Fibroblast of upper back skin (primary cell): ENCODE measurements at regions not wholly inside any gene's neighbourhood (a gene's known extent, or its start where the extent isn't known, plus 50 kb on each side); places are given as distances from the start of the nearest gene placed in this dataset.
"Not testable (repeated sequence)": the region's sequence is repeated elsewhere in the genome, so short reads cannot be mapped to it uniquely, and the experiment has no call there.

Experiments used
- DNase-seq: peaks from one replicate; pipeline ENCODE4 v3.0.0-alpha.2; 2013

DNA sequence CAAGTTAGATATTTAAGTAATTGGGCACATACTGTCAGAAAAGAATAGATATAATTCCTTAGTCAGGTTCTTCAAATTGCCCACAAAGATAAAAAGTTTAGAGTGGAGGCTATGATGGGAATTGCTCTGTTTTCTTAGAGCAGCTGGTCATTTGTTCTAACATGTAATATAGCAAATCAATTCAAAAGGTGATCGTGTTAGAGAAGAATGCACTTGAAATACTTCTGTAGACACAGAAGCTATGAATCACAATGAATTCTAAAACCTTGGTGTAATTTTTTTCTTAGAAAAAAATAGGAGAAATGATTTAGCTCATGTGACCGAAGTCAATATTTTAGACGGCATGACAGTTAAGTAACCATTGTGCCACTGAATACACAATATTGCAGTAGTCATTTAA lies 918.1 kb upstream of the LRATD1 start:
- DNase-seq = no peak

DNA sequence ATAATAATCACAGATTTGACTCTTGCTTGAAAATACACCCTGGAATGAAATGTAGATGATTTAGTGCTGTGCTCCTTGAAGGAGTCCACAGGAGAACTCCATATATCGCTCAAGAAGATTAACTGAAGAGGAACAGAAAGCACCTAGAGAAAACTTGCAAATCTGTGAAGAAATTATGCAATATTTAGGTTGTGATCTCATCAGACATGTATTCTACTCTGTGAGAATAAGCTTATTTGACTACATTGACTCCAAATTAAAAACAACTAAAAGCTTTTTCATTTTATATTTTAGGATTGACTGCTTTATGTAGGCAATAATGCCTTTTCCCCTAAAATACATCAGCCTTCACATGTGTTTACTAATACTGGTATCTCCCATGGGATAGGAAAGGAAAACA lies 906.6 kb upstream of the LRATD1 start:
- DNase-seq = no peak

DNA sequence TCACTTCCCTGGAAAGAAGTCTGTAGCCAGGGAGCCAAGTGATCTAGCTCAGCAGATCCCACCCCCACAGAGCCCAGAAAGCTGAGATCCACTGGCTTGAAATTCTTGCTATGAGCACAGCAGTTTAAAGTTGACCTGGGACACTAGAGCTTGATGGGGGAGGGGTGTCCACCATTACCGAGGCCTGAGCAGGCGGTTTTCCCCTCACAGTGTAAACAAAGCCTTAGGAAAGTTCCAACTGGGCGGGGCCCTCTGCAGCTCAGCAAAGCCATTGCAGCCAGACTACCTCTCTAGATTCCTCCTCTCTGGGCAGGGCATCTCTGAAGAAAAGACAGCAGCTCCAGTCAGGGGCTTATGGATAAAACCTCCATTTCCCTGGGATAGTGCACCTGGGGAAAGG lies 887.2 kb upstream of the LRATD1 start:
- no peak for DNase-seq

DNA sequence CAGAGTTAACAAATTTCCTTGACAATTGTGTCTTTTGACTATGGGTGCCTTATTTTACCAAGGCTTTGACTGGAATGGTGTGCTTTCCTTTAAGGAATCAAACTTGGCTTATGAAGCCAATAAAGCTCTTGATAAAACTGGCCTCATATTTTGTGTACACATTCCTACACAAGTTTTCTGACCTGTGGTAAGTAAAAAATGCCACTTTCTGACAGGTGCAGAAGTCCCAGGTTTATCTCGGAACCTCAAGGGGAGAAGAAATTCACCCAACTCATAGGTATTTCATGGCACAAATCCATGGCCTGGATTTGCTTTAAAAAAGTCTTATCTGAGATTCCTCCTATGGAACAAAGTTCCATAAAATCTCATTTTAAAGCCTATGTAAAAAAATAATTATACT lies 880.6 kb upstream of the LRATD1 start:
- DNase-seq = no peak

DNA sequence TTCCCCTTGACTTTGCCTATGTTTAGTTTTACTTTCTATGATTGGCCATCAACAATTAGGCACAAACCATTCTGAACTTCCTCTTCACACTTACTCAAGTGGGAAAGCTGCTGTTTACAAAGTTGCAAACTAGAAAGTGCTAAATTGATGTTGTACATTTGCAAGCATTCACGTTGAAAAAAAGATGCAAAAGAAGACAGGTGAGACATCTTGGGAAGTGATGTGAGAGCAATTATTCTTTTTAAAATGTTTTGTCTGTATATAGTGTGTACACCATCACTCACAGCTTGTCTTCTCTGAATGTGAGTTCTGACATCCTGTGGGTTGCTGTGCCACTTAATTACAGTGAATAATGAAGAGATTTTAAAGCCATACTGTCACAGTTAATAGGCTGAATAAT lies 874.1 kb upstream of the LRATD1 start:
- no peak for DNase-seq

DNA sequence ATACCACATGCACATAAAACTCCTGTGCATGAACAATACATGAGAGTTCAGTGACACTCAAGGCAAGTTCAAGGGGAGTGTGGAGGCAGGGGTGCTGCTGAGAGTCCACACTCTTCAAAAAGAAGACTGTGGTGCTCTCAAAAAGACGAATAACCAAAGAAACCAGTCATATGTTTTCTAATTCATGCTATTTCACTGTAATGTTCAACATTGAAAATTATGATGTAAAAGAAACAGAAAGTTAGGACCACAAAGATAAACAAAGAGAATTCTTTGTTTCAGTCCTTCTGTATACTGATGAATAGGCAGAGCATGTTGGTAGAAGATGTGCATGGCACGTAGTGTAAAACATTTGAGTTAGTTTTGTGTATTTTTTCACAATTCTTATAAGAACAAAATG lies 864.2 kb upstream of the LRATD1 start:
- DNase-seq = no peak

DNA sequence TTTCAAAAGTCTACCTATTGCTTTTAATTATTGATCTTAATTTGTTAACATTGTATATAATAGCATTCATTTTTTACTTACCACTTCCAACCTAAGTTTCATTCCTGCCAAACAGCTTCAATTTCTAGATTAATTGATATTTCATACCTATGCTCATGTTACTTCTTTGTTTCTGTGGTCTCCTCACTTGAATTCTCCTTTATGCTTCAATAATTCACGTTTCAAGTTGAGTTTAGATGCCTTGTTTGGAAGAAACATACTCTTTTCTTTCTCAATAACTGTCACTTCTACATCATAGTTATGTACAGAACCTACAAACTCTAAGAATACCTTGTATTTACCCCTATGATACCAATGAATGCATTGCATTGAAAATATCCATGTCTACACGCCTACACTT lies 862.2 kb upstream of the LRATD1 start:
- no peak for DNase-seq

DNA sequence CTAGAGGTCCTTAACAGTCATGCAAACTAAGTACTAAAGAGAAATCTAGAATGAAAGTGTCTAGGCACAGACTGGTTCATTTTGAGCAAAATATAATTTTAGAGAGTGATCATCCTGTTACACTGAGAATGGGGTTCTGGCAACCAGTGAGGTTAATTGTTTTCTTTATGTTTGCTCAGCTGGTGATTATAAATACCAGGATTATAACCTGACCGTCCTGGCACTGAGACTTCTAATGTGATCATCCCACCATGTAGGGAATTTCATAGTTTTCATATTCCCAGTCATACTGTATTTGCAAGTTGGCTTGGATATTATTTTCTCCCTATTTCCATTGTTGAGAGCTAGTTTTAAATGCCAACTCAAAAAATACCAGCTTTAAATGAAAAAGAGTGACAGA lies 852.5 kb upstream of the LRATD1 start:
- no peak for DNase-seq

DNA sequence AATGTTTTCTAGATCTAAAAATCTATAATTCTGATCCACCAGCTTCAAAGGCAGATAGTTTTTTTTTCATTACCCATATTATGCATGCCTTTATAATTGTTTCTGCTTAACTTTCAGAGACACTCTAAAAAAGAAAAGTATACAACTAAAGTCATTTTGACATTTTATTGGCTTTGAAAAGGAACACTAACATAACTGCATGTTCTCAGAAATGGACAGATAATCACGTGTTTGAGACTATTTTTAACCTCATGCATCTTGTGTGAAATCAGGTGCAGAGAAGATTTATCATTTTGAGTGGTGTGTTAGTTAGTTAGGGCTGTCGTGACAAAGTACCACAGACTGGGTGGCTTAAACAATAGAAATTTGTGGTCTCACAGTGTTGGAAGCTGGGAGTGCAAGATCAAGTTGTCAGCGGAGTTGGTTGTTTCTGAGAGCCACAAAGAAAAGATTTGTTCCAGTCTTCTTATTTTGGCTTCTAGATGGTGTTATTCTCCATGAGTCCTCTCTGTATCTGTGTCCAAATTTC lies 841.4 kb upstream of the LRATD1 start:
- DNase-seq = no peak

DNA sequence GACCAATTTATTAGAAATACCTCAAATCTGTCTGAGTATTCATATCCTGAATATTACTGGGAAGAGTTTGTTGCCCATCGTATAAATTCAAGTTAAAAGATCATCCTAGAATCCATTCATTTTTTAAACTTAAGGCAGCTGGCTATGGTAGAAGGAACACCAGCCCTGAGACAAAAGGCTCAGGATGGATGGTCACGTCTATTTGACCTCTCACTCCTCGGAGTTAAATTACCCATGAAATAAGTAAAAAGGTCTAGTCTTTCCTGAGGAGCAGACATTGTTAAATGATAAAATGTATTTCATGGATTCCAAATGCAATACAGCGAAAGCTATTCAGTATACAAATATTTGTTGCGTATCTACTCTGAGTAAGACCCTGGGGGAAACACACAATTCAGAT lies 826.0 kb upstream of the LRATD1 start:
- no peak for DNase-seq

DNA sequence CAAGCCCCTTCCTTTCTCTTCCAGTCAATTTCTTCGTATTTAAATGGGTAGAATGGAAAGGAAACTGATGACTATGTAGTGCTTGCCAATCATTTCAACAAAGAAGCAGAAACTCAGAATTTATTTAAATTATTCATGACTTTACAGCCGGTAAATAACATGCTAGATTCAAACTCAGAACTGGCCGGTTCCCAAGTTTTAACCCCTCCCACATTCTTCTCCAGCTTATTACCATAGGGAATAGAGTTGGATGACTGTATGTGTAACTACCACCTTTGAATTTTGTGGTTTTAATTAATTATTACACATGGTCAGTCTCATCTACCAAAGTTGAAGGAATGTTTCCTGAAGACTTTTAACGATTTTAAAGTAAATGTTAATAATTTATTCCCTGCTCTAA lies 819.3 kb upstream of the LRATD1 start:
- no peak for DNase-seq

DNA sequence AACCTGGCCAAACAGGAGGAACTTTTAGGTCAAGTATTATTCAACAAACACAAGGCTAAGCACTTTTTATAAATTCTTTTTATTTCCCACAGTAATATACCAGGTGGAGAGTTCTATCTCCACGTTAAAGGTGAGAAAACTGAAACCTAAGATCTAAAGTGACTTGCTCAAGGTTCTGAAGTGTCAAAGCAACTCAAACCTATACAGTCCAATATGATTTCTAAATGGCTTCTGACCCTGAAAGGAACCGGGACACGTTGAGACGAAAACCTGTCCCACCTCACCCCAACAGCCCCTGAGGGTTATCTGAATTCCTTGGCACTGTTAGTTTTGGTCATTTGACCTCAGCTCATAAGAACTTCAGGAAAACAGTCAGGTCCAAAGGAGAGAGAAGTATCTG lies 814.5 kb upstream of the LRATD1 start:
- no peak for DNase-seq

DNA sequence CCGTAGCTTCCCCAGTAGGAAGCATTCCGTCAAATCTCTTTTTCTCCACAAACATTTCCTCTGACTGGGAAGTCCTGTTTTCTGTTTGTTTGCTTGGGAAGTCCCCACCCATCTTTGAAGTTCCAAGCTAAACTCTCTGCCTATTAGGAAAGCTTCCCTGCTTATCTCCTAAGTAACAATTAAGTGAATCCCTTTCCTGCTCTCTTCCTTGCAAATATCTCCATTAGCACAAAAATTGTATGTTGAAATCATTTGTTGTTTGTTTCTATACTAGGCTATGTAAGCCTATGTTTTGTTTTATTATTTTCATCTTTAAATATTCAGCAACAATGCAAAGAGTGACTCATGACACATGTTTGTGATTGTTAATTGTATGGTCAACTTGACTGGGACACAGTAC lies 812.6 kb upstream of the LRATD1 start:
- DNase-seq = no peak

DNA sequence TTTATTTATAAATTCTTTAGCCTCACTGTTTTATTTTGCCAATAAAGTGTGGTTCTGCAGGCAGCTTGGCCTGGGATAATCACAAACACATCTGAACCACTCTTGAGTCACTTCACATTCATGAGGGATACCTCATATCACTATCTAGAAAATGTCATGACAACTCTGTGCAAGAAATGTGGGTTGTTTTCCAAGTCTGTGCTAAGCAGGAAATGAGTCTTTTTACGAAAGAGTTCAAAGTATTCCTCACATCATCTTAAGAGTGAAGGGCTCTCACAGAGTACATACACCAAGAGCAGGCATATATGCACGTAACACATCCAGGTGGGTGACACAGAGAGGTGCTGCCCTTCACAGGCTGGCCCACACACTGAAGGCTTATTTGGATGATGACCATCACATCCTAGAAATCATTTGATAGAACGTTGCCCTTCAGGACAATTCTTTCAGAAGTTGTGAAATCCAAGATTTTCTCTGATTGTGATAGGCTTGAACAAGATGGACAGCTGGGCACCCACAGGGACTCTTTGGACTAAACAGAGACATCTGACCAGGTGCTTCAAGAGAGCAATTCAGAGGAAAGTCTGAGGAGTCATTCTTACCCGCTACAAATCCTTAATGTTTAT lies 811.1 kb upstream of the LRATD1 start:
- peak; percentile 89 for DNase-seq

DNA sequence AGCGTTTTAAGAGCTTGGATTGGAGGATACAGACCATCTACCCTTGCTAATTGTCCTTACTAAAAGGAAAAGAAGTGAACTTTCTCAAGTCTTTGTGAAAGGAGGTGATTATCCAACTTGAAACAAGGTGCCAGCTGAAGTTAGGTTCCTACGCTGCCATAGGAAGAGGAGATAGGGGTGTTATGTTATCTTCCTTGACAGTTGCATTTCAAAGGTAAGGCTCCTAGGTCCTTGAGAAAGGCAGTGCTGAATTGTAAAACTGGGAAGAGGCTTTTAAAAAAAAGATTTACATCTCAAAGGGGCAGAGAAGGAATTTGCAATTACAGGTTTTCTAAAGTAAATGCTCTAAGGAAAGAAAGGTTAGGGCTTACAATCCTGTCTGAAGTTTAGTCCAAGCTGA lies 810.2 kb upstream of the LRATD1 start:
- no peak for DNase-seq

DNA sequence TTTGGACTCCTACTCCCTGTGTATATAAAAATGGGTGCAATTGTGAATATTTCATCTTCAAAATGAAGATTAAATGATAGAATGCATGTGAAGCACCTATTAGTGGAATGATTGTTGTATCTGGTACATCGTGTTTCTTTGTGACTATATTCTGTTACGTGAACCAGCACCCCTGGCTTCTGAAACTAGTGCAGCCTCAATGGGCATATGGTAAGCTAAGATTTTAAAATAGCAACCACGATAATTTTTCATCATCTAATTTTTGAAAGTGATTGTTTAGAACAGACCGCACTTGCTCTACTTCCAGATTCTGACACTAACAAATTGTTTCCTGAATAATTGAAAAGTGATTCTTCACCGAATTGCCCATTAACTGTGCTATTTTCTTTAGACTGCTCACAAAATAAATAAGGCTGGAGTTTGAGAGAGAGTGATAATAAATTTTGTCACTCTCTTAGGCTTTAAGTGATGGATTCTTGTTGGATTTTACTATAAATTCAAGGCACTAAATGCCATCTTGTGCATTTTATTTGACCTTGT lies 806.1 kb upstream of the LRATD1 start:
- no peak for DNase-seq

DNA sequence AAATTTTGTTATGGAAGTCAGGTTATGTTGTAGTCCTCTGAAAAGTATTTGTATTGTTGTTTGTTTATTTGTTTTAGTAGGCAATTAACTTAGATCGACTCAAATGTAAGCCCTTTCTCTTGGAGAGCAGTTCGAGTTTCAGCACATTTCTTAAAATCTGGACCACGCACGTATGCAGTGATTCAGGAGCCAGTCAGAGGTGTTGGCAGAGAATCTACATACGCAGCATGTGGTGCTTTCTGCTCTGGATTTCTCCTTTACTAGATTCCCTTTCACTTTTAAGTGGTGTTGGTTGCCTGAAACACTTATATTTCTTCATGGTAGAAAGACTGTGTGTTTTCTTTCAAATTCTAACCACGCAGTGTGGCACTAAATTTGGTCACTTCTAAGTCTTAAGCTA lies 773.9 kb upstream of the LRATD1 start:
- DNase-seq = peak; percentile 13

DNA sequence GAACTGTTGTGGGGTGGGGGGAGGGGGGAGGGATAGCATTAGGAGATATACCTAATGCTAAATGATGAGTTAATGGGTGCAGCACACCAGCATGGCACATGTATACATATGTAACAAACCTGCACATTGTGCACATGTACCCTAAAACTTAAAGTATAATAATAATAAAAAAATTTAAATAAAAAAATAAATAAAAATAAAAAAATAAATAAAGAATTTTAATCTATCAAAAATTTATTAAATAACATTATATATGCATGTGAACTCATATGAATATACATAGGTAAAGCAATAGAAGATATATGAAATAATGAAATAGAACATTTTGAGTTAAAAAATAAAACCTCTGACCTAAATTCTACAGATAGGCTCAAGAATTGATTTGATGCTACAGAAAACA lies 764.2 kb upstream of the LRATD1 start:
- DNase-seq = not testable (repeated sequence)

DNA sequence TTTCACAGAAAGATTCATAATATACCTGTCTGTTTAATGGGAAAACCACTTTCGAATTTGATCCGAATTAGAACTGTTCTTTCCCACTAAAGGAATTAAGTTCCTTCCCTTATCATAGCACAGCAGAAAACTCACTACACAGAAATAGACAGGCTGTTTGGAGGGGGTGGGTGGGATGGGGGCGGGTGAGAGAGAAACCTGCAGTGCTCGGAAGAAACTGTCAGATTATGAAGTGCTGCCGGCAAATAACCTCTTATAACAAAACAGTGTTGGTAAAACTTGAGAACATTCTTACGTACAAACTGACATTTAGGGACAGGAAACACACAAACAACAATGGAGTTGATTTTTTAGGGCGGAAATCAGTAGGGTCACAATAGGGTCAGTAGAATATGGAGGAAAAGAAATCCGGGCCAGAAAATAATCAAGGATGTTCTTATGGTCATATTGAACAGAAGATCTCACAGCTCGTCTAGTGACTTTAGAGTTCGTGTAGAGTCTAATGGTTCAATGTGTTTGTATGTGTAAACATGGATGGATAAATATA lies 756.0 kb upstream of the LRATD1 start:
- DNase-seq = no peak

DNA sequence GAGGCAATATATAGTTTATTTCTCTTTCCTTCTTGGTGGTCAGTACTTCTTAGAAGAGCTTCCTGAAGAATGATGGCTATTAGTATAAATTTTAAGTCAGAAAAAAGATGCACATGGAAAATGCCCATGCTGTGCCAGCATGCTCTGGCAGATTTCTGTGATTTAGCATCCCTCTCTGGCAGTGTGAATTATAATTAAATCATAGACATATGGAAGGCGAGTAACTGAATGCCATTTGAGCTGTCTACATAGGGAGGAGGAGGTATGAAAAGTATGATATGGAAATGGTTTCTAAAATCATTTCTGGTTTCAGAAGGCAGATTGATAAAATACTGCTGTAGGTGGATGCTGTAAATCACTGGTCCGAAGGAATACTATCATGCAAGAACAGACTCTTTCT lies 754.9 kb upstream of the LRATD1 start:
- no peak for DNase-seq

DNA sequence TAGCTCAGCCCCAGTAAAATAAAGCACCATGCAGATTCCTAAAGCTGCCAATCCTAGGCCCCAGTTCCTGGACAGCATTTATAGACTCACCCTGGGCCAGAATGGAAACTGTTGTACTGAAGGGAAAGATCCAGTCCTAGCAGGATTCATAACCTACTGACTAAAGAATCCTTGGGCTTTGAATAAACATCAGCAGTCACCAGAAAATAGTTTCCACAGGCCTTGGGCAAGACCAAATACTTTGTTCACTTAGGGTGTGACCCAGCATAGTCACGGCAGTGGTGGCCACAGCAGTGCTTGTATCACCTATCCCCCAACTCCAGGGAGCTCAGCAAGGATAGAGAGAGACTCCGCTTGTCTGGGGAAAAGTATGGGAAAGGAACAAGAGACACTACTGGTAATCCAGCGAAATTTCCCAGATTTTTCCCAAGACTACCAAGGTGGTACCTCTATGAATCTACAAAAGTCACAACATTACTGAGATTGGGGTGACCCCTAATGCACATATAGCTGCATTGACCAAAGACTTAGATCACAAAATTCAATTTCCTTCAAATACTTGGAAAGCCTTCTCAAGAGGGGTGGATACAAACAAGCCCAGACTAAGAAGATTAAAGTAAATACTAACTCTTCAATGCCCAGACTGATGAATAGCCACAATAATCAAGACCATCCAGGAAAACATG lies 748.1 kb upstream of the LRATD1 start:
- DNase-seq = no peak

DNA sequence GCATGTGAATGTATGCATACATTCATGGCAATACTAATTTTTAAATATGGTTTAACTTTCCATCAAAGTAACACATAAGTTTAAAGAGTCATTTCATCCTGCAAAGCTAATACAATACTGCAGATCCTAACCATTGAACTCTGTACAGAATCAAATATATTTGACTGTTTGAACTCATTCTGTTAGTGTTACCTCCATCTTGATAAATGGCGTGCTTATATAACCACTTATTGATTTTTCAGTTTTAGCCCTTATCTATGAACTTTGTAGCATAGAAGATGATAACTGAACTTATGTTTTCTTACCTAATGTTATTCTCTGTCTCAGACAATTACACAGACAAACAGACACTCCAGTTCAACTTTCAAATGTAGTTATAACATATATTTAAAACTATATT lies 731.0 kb upstream of the LRATD1 start:
- DNase-seq = no peak

DNA sequence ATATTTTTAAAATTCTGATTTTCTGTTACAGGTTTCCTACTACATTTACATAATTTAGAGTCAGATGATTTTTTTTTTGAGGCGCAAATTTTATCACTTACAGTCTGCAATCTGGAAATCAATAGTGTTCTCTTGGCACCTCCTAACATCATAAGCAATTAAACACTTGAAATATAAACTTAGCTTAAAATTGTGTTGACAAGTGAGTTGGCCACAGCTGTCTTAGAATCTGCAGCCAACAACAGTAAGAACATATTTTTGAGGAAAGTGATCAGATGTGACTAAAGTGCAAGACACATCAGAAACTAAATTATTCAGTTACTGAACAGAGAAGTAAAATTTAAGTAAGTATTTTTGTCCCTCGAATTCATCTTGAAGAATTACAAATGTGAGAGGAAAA lies 726.7 kb upstream of the LRATD1 start:
- DNase-seq = no peak

DNA sequence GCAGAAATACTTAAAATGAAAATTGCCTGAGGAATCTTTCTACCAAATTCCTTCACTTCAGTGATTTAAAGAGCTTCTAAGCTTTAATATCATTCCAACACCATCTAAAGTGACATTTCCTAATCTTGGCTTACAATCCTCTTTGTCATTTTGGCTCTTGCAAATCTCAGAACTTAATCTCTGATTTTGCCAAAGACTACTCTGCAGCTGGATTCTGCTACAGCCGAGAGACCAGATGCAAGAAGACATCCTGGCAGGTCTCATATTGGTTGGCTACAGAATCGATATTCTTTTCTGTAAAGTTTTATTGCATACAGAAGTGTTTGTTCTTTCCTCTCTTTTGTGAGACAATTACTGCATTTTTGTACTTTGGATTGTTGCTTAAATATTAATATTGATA lies 716.5 kb upstream of the LRATD1 start:
- DNase-seq = no peak
